Right lobe of liver (tissue), 4 donors: ENCODE measurements at regions not wholly inside any gene's neighbourhood (a gene's known extent, or its start where the extent isn't known, plus 50 kb on each side); places are given as distances from the start of the nearest gene placed in this dataset.

Source experiments
- CTCF ChIP-seq, 4 donors: fragments of 200-600 bp in 3 of 4; fragments of 450-650 bp in 1 of 4; IDR thresholded peaks; one replicate each; pipeline versions ENCODE4 v1.5.1 to v1.8.0; 2016 to 2022; ENCODE audit warnings: antibody characterized with exemption in 4 of 4, mild to moderate bottlenecking in 2 of 4
- POLR2A ChIP-seq: fragments of 450-650 bp; IDR thresholded peaks from one replicate; pipeline ENCODE4 v1.6.1; 2017; ENCODE audit warnings: antibody characterized with exemption, mild to moderate bottlenecking
- donor health status: DM: no; HTN: no; CAD: no.
- donor health status: DM: no; HTN: no; CAD: no.
- donor health status: DM: no; HTN: yes; CAD: no.

GRCh38 chr7:45443263-45443662 is 130.9 kb upstream of the ADCY1 start:
- no peak for TF ChIP-seq CTCF (IDR thresholded peaks at IDR 0.05)
- TF ChIP-seq POLR2A = no peak
